Glutamatergic neuron (in vitro differentiated cells): ENCODE measurements at regions not wholly inside any gene's neighbourhood (a gene's known extent, or its start where the extent isn't known, plus 50 kb on each side); places are given as distances from the start of the nearest gene placed in this dataset.
A peak's percentile ranks its signal among the peaks of the same experiment; 100 is the strongest.

Experiments used
- DNase-seq: peaks from one replicate; pipeline ENCODE4 v3.0.0; 2022
- H3K27ac Mint-ChIP-seq: one replicate; pipeline ENCODE4 v1.8.0; 2020; ENCODE audit warnings: mild to moderate bottlenecking, mixed read lengths, inconsistent platforms; ENCODE audit not compliant: unreplicated experiment
- H3K27me3 Mint-ChIP-seq: one replicate; pipeline ENCODE4 v1.8.0; 2020; ENCODE audit warnings: mild to moderate bottlenecking, moderate library complexity, mixed read lengths, inconsistent platforms; ENCODE audit not compliant: unreplicated experiment
- H3K36me3 Mint-ChIP-seq: one replicate; pipeline ENCODE4 v1.8.0; 2020; ENCODE audit warnings: mild to moderate bottlenecking, mixed read lengths, inconsistent platforms; ENCODE audit not compliant: unreplicated experiment
- H3K4me1 Mint-ChIP-seq: one replicate; pipeline ENCODE4 v1.8.0; 2020; ENCODE audit warnings: mild to moderate bottlenecking, low read depth, mixed read lengths, inconsistent platforms; ENCODE audit not compliant: unreplicated experiment
- H3K4me3 Mint-ChIP-seq: one replicate; pipeline ENCODE4 v1.8.0; 2020; ENCODE audit warnings: mild to moderate bottlenecking, mixed read lengths, inconsistent platforms; ENCODE audit not compliant: unreplicated experiment
- H3K9me3 Mint-ChIP-seq: one replicate; pipeline ENCODE4 v1.8.0; 2020; ENCODE audit warnings: mild to moderate bottlenecking, moderate library complexity, mixed read lengths, inconsistent platforms; ENCODE audit not compliant: unreplicated experiment
- CTCF ChIP-seq: fragments of 200-600 bp; sonication (generic); IDR thresholded peaks from one replicate; pipeline ENCODE4 v1.5.0; 2021; ENCODE audit not compliant: partially characterized antibody, unreplicated experiment

GRCh38 chr10:80896959-80897358 lies 359.3 kb downstream of the SH2D4B start:
- Mint-ChIP-seq H3K4me3 (no peak overlapping the region), H3K36me3 (no peaks in the 10 kb centered on the region), H3K4me1 (no peaks in the 10 kb centered on the region), H3K27me3 (no peaks in the 10 kb centered on the region), H3K9me3 (peaks cover 2% of the 10 kb centered on the region), H3K27ac (no peak overlapping the region)
- no peak for TF ChIP-seq CTCF
- DNase-seq, result no peak

GRCh38 chr10:80900661-80901060 lies 363.0 kb downstream of the SH2D4B start:
- H3K36me3 Mint-ChIP-seq, result no peaks in the 10 kb centered on the region
- H3K27me3 Mint-ChIP-seq, result no peaks in the 10 kb centered on the region
- no peaks in the 10 kb centered on the region for H3K9me3 Mint-ChIP-seq
- no peak for TF ChIP-seq CTCF
- no peak overlapping the region for H3K27ac Mint-ChIP-seq
- H3K4me3 Mint-ChIP-seq, result no peak overlapping the region
- DNase-seq, result no peak
- H3K4me1 Mint-ChIP-seq, result no peaks in the 10 kb centered on the region

- Mint-ChIP-seq H3K4me3 (no peak overlapping the region), H3K36me3 (no peaks in the 10 kb centered on the region), H3K9me3 (peaks cover 2% of the 10 kb centered on the region), H3K27me3 (peaks cover 2% of the 10 kb centered on the region), H3K4me1 (peaks cover 11% of the 10 kb centered on the region), H3K27ac (no peak overlapping the region)
- no peak for DNase-seq
- no peak for TF ChIP-seq CTCF
Observed at GRCh38 chr10:80908611-80909010, 370.9 kb downstream of the SH2D4B start.

DNA sequence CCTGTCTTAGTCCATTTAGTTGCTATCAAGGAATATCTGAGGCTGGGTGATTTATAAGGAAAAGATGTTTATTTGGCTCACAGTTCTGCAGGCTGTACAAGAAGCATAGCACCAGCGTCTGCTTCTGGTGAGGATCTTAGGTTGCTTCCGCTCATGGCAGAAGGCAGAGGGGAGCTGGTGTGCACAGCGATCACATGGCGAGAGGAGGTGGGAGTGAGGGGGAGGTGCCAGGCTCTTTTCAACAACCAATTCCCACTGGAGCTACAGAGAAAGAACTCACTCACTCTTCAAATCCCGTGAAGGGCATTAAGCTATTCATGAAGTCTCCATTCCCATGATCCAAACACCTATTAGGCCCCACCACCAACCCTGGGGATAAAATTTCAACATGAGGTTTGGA lies 371.6 kb downstream of the SH2D4B start:
- DNase-seq, result peak; percentile 35
- H3K4me1 Mint-ChIP-seq, result peaks cover 11% of the 10 kb centered on the region
- H3K36me3 Mint-ChIP-seq, result no peaks in the 10 kb centered on the region
- no peak for TF ChIP-seq CTCF
- H3K27me3 Mint-ChIP-seq, result peaks cover 2% of the 10 kb centered on the region
- H3K27ac Mint-ChIP-seq, result peak overlapping the region; percentile 23
- peaks cover 2% of the 10 kb centered on the region for H3K9me3 Mint-ChIP-seq
- peak overlapping the region; percentile 39 for H3K4me3 Mint-ChIP-seq

GRCh38 chr10:80917636-80918035 lies 379.9 kb downstream of the SH2D4B start:
- no peak for DNase-seq
- H3K4me3 Mint-ChIP-seq, result no peak overlapping the region

More at GRCh38 chr10:80917636-80918035, 379.9 kb downstream of the SH2D4B start:
- H3K9me3 Mint-ChIP-seq, result no peaks in the 10 kb centered on the region
- no peak overlapping the region for H3K27ac Mint-ChIP-seq
- no peak for TF ChIP-seq CTCF
- H3K36me3 Mint-ChIP-seq, result no peaks in the 10 kb centered on the region
- peaks cover 2% of the 10 kb centered on the region for H3K27me3 Mint-ChIP-seq
- peaks cover 2% of the 10 kb centered on the region for H3K4me1 Mint-ChIP-seq
